Coronary artery (tissue), 2 donors: ENCODE measurements at regions not wholly inside any gene's neighbourhood (a gene's known extent, or its start where the extent isn't known, plus 50 kb on each side); places are given as distances from the start of the nearest gene placed in this dataset.

Experiments used
- DNase-seq: peaks from one replicate; pipeline ENCODE4 v3.0.0-alpha.2; 2017; ENCODE audit warnings: low spot score
- H3K27ac ChIP-seq, 2 donors: fragments of 200-600 bp; sonication (generic); one replicate each; pipeline ENCODE4 v1.5.1; 2016 to 2019
- H3K4me3 ChIP-seq: fragments of 200-600 bp; sonication (generic); 2 replicates; pipeline ENCODE4 v1.5.1; 2016; ENCODE audit warnings: mild to moderate bottlenecking, moderate library complexity
- TF ChIP-seq, protein P1 (sequence below): fragments of 200-600 bp; sonication (generic); IDR thresholded peaks from one replicate; pipeline ENCODE4 v1.5.1; 2019; ENCODE audit warnings: antibody characterized with exemption

DNA sequence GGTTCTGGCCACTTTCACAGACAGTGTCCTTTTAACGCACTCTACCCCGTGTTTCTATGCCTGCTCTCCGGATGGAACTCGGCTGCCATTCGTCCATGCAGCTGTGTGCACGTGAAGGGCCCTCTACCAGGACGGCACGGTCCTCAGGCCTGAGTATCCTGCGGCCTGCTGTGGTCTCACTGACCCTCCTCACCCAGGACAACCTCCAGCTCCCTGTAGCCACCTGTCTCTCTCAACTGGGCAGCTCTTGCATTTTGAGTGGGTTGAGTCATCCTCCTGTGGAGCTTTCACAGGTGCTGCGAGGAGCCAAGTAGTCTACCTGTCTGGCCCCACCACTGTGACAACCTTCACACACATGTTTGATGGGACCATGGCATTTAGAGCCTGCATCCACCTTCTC is 321.7 kb upstream of the TSHZ3 start:
- TF ChIP-seq, protein P1, sequence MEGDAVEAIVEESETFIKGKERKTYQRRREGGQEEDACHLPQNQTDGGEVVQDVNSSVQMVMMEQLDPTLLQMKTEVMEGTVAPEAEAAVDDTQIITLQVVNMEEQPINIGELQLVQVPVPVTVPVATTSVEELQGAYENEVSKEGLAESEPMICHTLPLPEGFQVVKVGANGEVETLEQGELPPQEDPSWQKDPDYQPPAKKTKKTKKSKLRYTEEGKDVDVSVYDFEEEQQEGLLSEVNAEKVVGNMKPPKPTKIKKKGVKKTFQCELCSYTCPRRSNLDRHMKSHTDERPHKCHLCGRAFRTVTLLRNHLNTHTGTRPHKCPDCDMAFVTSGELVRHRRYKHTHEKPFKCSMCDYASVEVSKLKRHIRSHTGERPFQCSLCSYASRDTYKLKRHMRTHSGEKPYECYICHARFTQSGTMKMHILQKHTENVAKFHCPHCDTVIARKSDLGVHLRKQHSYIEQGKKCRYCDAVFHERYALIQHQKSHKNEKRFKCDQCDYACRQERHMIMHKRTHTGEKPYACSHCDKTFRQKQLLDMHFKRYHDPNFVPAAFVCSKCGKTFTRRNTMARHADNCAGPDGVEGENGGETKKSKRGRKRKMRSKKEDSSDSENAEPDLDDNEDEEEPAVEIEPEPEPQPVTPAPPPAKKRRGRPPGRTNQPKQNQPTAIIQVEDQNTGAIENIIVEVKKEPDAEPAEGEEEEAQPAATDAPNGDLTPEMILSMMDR: no peak

DNA sequence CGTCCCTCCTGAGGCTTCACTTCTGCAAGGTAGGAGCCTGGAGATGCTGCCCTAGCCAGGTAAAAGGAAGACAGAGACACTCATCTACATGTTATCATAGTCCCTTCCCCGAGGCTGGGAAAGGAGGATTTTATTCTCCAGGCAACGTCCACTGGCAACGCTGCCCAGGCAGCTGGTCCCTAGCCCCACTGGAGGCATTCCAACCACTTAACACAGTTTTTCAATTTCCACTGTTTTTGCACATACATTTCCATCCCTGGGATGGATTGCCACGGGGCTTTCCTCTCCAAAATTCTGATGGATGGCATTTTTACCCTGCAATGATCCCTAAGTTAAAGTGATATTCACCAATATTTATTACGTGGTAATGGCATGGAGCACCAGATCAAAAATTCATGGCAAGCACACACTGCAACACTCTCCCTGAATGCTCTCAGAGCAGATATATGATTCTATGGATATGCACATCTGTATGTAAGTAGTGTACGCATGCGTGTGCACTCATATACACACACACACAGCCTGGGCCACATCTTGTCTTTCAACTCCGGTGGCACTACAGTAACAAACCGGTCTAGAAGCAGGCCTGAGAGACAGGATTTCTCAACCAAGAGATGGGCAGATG is 322.3 kb upstream of the TSHZ3 start:
- DNase-seq: no peak
- no peak overlapping the region for H3K27ac ChIP-seq
- TF ChIP-seq, protein P1: no peak
- no peak overlapping the region for H3K4me3 ChIP-seq

More for the DNA sequence above, 321.7 kb upstream of the TSHZ3 start:
- Histone ChIP-seq H3K27ac (no peak overlapping the region), H3K4me3 (no peak overlapping the region)
- DNase-seq: no peak

DNA sequence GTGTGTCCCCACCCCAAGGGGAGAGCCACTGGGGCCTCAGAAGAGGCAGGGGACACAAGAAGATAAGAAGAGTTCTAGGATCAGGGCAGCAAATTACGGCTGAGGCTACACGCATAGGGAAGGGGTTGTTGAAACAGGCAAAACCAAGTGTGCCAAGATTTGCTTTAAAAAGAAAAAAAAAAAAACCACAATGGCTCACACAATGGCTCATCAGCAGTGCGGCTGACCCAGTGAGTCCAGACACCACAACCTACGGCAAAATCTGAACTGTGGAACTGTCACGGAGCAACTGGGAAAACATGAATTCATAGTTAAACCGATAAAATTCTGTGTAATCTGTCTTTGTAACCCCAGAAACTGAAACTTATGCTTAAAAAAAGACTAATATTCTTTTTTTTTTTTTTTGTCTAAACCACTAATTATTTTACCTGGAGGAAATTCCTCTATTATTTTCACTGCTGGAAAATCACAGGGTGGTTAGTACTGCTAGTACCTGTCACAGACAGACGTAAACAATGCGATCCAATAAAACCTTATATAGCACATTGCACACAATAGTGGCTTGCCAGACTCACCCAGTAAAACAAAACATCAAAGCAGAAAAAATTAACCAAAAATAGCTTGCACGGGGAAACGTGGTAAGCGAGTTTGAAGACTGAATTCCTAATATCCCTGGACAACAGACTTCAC is 325.4 kb upstream of the TSHZ3 start:
- no peak overlapping the region for H3K4me3 ChIP-seq
- H3K27ac ChIP-seq: no peak overlapping the region
- no peak for DNase-seq
- TF ChIP-seq, protein P1: no peak

DNA sequence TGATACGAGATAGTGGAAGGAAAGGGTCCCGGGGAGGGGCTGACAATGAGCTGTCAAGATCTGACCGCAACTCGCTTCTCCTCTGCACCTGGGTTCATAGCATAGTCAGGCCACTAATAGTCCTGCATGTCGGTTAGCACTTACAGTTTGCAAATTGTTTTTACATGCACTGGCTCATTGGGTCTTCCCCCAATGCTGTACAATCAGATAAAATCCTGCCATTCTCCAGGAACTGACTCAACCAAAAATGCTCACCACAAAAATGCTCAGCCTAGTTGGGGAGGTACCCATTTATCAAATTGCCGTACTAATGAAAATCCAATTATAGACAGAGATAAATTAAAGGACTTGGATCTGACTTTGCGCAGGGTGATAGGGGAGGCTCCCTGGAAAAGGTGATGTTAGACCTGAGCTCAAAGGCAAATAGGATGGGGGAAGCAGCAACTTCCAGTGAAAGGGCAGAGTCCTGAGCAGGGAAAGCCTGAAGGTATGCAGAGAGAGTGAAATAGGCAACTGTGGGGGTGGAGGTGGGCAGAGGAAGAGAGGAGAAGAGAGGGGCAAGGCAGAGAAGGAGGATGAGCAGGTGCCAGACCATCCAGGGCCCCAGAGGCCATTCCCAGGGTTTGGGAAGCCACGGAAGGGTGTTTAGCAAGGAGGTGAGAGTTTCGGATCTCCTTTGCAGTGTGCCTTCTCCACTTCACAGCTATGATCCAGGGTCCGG is 326.1 kb upstream of the TSHZ3 start:
- no peak for DNase-seq
- Histone ChIP-seq H3K4me3 (no peak overlapping the region), H3K27ac (no peak overlapping the region)
- TF ChIP-seq, protein P1: no peak

DNA sequence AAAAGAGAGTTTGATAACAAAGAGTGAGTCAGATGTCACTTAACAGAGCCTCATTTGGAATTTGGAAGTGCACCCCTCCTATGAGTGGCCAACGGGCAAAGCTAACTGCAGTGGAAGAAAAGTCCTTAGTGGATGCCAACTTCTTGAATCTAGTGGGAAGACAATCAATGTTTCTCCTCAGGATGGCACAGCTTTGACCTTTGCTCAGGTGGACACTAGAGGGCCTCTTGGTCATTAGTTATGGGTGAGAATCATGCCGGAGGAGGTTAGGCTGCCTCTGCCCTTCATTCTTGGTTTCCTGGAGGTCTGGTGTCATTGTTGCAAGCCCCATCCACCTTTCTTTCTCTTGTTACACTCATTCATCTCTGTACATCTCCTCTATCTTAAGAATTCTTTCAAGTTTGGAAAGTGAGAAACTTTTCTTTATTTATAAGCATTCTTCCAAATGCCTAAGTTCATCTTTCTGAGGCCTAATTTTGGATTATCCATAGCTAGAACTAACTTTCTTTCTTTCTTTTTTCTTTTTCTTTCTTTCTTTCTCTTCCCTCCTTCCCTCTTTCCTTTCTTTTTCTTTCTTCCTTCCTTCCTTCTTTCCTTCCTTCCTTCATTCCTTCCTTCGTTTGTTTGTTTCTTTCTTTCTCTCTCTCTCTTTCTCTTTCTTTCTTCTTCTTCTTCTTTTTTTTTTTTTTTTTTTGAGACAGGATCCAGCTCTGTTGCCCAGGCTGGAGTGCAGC is 327.2 kb upstream of the TSHZ3 start:
- DNase-seq: no peak
- TF ChIP-seq, protein P1: no peak
- H3K27ac ChIP-seq: no peak overlapping the region

DNA sequence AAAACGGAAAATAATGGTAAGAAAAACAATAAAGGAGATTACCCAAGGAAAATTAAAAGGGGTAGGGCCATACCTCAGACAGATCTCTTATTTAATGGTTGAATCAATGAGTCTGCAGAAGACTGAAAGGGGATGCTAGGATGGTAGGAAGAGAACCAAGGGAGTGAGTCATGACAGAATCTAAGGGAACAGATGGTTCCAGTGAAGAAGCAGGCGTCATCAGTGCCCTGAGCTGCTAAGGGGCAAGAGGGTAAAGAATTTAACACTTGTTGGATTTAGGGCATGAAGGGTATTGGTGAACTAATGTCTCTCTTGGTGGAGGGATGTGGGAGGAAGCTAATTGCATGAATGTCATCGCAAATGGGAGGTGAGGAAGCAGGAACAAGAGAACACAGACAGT is 329.2 kb upstream of the TSHZ3 start:
- no peak overlapping the region for H3K27ac ChIP-seq
- H3K4me3 ChIP-seq: no peak overlapping the region
- TF ChIP-seq, protein P1: no peak
- DNase-seq: no peak

More for the DNA sequence above, 327.2 kb upstream of the TSHZ3 start:
- H3K4me3 ChIP-seq: no peak overlapping the region
